T47D (cell line): ENCODE measurements at regions not wholly inside any gene's neighbourhood (a gene's known extent, or its start where the extent isn't known, plus 50 kb on each side); places are given as distances from the start of the nearest gene placed in this dataset.
"Not testable (repeated sequence)": the region's sequence is repeated elsewhere in the genome, so short reads cannot be mapped to it uniquely, and the experiment has no call there.

ENCODE experiments used
- DNase-seq, 2 experiments: peaks; one replicate each; pipeline versions ENCODE4 v3.0.0 to v3.0.0-alpha.2; 2011 to 2012; ENCODE audit warnings: low read depth in 1 of 2, low spot score in 1 of 2
- JUND ChIP-seq: IDR thresholded peaks from 2 replicates; pipeline ENCODE4 v1.6.1; 2012; ENCODE audit warnings: low read depth
- in situ Hi-C: cut with HindIII; loops from 2 replicates; pipeline ENCODE4 v1.10.0; 2016; ENCODE audit warnings: low sequenced_read_pairs, low pct_unique_long_range_greater_than_20kb

- DNase-seq = no peak
- in situ Hi-C loops = no loop called here
- TF ChIP-seq JUND = no peak
Measured at GRCh38 chr3:86787091-86787490, 203.9 kb downstream of the VGLL3 start.

GRCh38 chr3:86785386-86785785, 205.6 kb downstream of the VGLL3 start:
- in situ Hi-C loops = no loop called here
- DNase-seq = peak; percentile 2 to 13
- TF ChIP-seq JUND = no peak

- DNase-seq = no peak
- in situ Hi-C loops = no loop called here
Measured at GRCh38 chr3:86782866-86783265, 208.1 kb downstream of the VGLL3 start.

GRCh38 chr3:86782286-86782685, 208.7 kb downstream of the VGLL3 start:
- no peak for DNase-seq
- in situ Hi-C loops = no loop called here
- TF ChIP-seq JUND = no peak

More at GRCh38 chr3:86782866-86783265, 208.1 kb downstream of the VGLL3 start:
- no peak for TF ChIP-seq JUND

GRCh38 chr3:86774082-86774691, 216.8 kb downstream of the VGLL3 start:
- in situ Hi-C loops = no loop called here
- TF ChIP-seq JUND = no peak
- DNase-seq = peak; percentile 1 to 51

- DNase-seq = no peak
- no peak for TF ChIP-seq JUND
- in situ Hi-C loops = no loop called here
Measured at GRCh38 chr3:86772699-86773098, 218.2 kb downstream of the VGLL3 start.

GRCh38 chr3:86771741-86772512, 219.0 kb downstream of the VGLL3 start:
- DNase-seq = no peak
- in situ Hi-C loops = no loop called here
- no peak for TF ChIP-seq JUND

- TF ChIP-seq JUND = no peak
- in situ Hi-C loops = no loop called here
Measured at GRCh38 chr3:86766331-86766730, 224.6 kb downstream of the VGLL3 start.

GRCh38 chr3:86757322-86758179, 233.4 kb downstream of the VGLL3 start:
- DNase-seq, in situ Hi-C loops: not testable (repeated sequence)

More at GRCh38 chr3:86766331-86766730, 224.6 kb downstream of the VGLL3 start:
- no peak for DNase-seq

GRCh38 chr3:86748015-86748414, 242.9 kb downstream of the VGLL3 start:
- in situ Hi-C loops = no loop called here
- TF ChIP-seq JUND = no peak
- DNase-seq = no peak

GRCh38 chr3:86744051-86744450, 246.9 kb downstream of the VGLL3 start:
- in situ Hi-C loops = no loop called here
- DNase-seq = no peak
- TF ChIP-seq JUND = no peak

GRCh38 chr3:86743233-86743632, 247.7 kb downstream of the VGLL3 start:
- DNase-seq = no peak
- no peak for TF ChIP-seq JUND
- in situ Hi-C loops = no loop called here

- no peak for DNase-seq
- in situ Hi-C loops = no loop called here
- no peak for TF ChIP-seq JUND
Measured at GRCh38 chr3:86740751-86741150, 250.2 kb downstream of the VGLL3 start.
